Stimulated activated CD8-positive, alpha-beta memory T cell treated with anti-CD3 and anti-CD28 coated beads, Interleukin-12 subunit alpha, Interleukin-12 subunit beta, amount 100 ng/mL, for 1 hour (primary cell): ENCODE measurements at regions not wholly inside any gene's neighbourhood (a gene's known extent, or its start where the extent isn't known, plus 50 kb on each side); places are given as distances from the start of the nearest gene placed in this dataset.
"Not testable (repeated sequence)": the region's sequence is repeated elsewhere in the genome, so short reads cannot be mapped to it uniquely, and the experiment has no call there.

Source experiments
- DNase-seq: peaks from one replicate; pipeline ENCODE4 v3.0.0-alpha.2; 2020; ENCODE audit warnings: low read depth

DNA sequence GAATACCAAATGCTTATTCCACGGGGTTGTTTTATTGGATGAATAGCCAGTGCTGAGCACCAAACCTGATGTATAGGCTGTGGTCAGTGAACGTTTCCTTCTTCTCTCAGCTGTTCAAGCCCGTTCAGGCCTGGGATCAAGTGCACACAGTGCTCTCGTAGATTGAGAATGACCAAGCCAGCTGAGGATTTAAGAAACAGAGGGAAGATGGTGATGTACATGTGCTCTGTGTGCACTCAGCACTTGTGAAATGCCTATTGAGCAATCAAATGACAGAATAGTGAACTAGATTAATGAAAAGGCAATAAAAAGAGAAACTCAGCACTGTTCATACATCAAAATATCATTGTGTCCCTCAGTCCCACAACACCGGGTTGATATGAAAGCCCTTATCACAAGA is 302.5 kb downstream of the BMPER start:
- DNase-seq: no peak

GRCh38 chr7:34208878-34209621 is 303.7 kb downstream of the BMPER start:
- no peak for DNase-seq

GRCh38 chr7:34211018-34211417 is 305.7 kb downstream of the BMPER start:
- no peak for DNase-seq

- no peak for DNase-seq
Measured at GRCh38 chr7:34217972-34218371, 312.6 kb downstream of the BMPER start.

DNA sequence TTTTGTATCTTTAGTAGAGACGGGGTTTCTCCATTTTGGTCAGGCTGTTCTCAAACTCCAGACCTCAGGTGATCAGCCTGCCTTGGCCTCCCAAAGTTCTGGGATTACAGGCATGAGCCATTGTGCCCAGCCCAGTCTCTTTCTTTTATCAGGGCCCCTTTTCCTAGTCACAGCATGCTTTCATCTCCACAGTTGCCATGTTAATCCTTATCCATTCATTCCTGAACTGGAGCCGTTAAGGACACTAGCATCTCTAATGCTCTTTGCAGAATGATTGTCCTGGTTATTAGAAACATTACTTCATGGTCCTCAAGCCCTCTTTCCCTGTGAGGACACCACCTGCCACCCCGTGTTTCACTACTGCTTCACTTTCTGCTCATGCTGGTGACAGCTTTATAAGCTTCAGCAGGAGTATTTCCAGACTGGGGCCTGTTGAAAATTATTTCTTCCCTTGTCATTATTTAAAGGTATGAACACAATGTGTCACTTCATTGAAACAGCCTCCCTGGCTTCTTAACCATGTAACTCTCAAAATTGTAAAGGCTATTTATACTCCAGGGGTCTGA is 313.9 kb downstream of the BMPER start:
- DNase-seq: no peak

GRCh38 chr7:34220506-34221185 is 315.3 kb downstream of the BMPER start:
- no peak for DNase-seq

DNA sequence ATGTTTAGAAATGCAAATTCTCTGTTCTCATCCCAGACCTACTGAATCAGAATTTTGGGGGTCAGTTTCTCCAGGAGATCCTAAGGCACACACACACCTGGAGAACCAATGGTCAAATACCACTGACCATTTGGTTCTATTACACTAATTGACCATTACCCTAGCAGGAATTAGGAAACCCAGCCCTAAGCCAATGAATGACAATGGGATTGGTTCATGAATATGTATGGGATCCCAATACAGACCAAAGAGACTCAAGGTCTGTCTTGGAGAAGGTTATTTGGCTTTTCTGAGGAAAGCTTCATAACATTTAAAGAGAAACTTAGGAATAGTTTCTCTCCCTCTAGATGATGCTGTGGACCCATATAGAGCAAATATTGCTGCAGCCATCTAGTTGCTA is 317.0 kb downstream of the BMPER start:
- no peak for DNase-seq

DNA sequence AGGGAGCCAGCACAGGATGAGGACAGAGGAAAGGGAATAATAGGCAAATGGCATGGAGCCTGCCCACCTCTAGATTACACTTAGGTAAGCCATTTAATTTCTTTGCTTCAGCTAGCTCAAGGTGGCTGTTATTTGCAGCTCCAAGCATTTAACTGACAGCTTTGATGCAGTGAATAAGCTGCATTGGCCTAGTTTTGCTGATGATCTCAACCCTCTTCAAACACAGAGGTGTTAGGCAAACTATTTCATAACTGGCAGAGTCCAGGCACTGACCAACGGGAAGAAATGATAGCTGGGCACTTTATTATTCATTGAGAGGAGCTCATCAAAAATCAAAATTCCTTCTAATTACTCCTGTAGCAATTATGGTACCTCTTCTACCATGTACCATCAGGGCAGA is 317.4 kb downstream of the BMPER start:
- no peak for DNase-seq

DNA sequence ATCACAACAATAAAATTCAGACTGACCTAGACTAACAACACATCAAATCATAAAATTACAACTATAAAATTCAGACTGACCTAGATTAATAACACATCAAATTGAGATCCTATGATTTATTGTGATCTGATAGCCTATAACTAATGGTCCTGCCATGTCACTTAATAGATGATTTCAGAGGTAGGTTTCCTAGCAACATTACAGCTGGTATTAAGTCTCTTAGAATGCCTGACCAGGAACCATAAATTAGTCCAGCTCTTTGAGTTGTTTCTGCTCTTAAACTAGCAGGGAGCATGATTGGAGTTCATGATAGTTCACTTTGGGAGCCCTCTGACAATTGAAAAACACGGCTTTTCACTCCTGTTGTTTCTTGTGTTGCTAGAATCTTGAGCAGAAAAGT is 318.9 kb downstream of the BMPER start:
- DNase-seq: no peak

- no peak for DNase-seq
Measured at GRCh38 chr7:34225193-34225592, 319.9 kb downstream of the BMPER start.

DNA sequence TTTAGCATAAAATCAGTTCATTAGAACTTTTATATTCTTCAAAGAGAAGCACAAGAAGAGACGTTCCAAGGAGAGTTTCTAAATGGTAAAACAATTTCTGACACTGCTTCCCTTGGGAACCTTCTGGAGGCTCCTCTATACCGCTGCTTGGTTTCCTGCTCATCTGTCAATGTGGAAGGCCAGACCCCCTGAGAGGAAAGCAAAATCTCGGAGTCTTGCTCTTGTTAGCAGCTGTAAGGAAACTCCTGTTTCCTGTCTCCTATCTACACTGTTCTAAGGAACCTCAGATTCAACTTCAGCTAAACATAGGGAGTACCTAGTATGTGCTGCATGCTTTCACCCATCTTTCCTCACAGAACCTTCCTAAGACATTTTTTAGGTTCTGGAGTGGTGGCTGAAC is 322.2 kb downstream of the BMPER start:
- DNase-seq: no peak

- not testable (repeated sequence) for DNase-seq
Measured at GRCh38 chr7:34235101-34235500, 329.8 kb downstream of the BMPER start.

DNA sequence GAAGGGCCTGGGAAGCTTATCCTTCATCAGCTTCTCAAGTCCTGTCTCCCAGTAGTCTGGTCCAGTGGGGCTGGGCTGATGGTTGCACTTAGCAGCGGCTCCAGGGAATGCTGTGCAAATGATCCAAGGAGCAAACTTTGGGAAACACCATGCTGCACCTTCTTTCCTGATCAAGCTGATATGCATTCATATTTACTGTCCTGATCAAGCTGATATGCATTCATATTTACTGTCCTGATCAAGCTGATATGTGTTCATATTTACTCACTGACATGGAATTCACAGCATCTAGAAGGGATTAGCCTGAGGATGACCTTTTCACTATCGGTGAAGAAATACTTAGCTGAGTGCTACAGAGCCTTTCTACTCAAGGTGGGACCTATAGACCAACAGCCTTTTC is 330.7 kb downstream of the BMPER start:
- no peak for DNase-seq

GRCh38 chr7:34236839-34237492 is 331.6 kb downstream of the BMPER start:
- DNase-seq: no peak

DNA sequence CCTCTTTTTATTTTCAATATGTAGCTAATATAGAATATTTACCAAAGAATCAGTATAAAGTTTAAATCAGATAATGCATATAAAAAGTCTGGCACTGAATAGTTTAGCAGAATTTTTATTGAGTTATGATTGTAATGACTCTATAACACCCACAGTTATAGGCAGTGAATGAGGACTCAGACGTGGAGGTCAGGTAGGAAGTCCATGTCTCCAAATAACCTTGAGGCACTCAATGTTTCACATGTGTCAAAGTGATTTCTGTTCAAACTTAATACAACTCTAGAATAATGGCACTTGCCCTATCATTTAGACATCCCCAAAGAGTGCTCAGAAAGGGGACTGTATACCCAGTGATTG is 332.1 kb downstream of the BMPER start:
- DNase-seq: no peak

- DNase-seq: no peak
Measured at GRCh38 chr7:34240417-34240816, 335.1 kb downstream of the BMPER start.

GRCh38 chr7:34242391-34242790 is 337.1 kb downstream of the BMPER start:
- DNase-seq: no peak

DNA sequence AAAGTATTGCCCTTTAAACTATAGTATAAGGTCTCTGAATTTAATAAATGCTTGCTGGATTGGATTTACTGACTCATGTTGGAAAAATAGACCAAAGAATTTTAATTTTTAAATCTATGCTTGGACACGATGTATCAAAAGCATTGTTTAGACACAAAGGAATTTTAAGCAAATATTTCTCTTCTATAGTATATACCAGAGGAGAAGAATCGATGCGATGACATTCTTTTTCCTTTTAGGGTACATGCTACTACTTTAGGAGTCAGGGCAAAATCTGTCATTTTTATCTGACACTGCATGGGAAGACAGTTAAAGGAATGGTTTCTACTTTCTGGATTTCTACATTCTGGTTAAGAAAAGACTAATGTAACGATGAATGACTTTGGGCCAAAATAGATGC is 339.9 kb downstream of the BMPER start:
- DNase-seq: no peak

DNA sequence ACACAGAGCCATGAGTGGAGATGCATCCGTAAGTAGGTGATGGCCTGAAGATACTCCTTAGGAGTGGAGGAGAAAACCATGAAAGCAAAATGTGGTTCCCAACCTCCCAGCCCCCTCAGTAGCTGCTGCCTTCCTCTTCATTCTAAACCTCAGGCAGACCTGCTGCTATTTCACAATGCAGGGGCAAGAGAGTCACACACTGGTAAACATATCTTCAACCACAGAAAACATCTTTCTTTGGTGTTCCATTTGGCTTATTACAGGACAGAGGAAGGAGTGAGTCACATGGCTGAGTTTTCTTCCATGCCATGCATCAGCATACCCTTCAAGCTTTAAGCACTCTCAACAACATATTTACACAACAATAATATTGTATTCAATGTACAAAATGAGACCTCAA is 342.1 kb downstream of the BMPER start:
- no peak for DNase-seq

GRCh38 chr7:34249192-34249591 is 343.9 kb downstream of the BMPER start:
- DNase-seq: no peak

- DNase-seq: no peak
Measured at GRCh38 chr7:34260279-34260678, 354.9 kb downstream of the BMPER start.

DNA sequence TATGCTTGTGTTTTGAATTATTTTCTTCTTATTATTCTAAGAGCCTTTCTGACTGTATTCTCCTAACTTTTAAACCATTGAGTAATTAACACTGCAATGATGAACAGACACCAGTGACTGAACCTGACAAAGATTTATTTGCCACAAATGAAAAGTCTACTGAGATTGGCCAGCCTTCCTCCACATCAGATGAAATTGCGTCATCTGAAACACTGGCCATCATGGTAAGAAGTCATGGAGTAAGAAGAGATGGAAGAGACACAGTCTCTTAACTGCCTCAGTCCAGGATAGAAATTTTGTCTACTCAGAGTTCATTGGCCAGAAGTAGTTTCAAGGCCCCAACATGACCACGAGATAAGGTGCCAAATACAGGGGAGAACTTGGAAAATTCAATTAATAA is 357.8 kb downstream of the BMPER start:
- DNase-seq: no peak

- no peak for DNase-seq
Measured at GRCh38 chr7:34269084-34269483, 363.7 kb downstream of the BMPER start.
